Left ventricle myocardium superior (tissue), 1 donor: ENCODE measurements at regions not wholly inside any gene's neighbourhood (a gene's known extent, or its start where the extent isn't known, plus 50 kb on each side); places are given as distances from the start of the nearest gene placed in this dataset.

ENCODE experiments used
- ATAC-seq: fragments of 200-7000 bp; cut with Tn5 transposase; one replicate; pipeline ENCODE4 v1.9.1; 2020; ENCODE audit warnings: mild to moderate bottlenecking, moderate library complexity
- DNase-seq: peaks from one replicate; pipeline ENCODE4 v3.0.0-alpha.2; 2020
- intact Hi-C: fragments of 100-400 bp; cut with micrococcal nuclease; formaldehyde crosslinking; loops from one replicate; pipeline ENCODE4 v1.11.0; 2022
- donor health status: DM: no; HTN: yes; CAD: no; lungs with severe emphysema.

DNA sequence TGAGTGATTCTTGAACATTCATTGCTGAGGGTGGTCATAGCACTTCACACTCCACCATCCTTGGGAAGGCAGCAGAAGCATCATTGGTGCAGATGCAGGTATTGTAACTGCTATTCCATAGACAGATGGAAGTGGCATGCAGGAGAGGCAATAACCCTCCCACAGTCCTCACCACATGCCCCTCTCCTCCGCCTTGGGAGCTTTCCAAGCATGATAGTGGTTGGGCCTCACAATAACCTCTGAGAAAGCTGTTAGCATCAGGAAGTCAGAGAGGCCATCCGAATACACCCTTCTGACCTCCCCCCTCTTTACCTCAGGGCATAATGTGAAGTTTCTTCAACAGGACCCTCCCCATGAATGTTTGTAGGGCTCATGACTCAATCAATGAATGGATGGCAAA lies 177.9 kb downstream of the KATNAL1 start:
- DNase-seq (no peak), ATAC-seq (no peak)
- intact Hi-C loops, result no loop called here

DNA sequence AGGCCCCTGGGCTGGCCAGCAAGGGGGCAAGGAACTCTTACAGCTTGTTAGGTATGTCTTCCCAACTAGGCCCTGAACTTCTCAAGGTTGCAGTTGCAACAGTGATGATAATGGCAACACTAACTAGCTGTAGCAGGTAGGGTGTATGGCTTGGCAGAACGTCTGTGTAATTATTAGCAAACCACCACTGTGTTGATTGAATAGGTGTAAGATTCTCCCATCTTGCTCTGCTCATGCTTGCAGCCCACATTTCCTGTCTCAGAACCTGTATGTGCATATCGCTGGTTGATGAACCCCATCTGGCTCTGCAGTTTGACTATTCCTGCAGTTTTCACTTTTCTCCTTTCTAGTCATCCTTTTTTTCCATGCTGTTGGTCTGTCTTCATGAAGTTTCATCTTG lies 178.8 kb downstream of the KATNAL1 start:
- ATAC-seq (no peak), DNase-seq (no peak)
- intact Hi-C loops, result no loop called here

DNA sequence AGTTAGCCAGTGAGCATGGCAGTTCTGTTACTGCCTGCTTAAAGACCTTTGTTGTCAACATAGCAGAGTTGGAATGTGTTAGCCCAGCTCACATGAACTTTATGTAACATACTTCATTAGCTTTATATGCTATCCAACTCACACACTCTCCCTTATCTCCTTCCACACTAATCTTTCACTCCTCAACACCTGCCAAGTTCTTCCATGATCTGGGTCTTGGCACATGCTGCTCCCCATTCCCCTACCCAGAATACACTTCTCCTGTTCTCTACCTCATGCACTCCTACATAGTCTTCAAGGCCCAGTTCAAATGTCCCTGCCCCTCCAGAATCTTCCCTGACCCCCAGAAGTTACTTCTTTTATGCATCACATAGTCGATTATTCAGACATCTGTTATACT lies 179.3 kb downstream of the KATNAL1 start:
- peak; percentile 57 for ATAC-seq
- no peak for DNase-seq
- intact Hi-C loops, result no loop called here

DNA sequence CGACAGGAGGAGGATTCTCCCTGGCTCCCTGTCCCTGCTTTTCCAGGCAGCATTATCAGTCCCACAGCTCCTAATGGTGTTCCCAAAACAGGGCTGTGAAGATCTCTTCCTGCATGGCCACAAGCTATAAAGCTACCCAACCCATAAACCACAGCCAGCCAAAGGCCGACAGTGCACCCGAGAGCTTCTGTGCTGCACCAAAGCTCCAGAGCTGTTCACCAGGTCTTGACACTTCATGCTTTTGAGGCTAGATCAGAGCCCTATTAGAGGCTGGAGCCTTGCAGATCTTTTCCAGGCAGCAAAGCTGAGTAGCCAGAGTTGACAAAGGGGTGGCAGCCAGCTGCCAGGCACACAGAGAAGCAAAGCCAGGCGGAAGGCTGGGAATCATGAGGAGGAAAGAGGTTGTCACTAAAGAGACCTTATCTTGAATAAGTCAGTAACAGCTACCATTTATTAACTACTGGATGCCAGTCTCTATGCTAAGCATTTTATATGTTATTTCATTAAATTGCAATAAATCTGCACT lies 180.4 kb downstream of the KATNAL1 start:
- DNase-seq, result no peak
- ATAC-seq, result peak; percentile 49
- intact Hi-C loops, result no loop called here

DNA sequence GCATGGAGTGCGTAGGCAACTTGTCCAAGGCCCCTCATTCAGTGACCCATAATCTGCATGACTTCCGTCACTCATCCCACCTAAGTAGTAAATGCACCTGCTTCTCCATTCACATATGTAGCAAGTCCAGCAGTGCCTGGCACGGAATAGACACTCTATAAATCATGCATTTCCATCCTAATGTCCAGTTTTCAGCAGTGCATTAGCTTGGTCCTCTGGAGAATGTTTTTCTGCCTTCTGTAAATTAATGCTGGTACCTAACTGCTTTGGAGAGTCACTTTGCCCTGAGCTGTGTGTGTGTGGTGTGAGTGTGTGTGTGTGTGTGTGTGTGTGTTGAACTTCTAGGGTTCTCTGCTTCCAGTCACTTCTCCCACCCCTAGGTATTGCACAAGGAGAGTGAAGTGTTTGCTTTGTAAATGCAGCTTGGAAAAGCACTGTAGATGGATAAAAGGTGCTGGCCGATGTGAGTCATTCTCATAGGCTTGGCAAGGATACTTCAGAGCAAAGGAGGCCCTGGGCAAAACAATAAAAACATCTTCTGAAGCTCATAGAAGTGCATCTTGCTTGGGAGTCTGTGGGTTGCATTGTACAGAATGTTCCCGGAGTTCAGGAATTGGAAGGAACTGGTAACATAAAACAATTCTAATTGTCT lies 181.8 kb downstream of the KATNAL1 start:
- ATAC-seq (no peak), DNase-seq (no peak)
- intact Hi-C loops, result no loop called here

DNA sequence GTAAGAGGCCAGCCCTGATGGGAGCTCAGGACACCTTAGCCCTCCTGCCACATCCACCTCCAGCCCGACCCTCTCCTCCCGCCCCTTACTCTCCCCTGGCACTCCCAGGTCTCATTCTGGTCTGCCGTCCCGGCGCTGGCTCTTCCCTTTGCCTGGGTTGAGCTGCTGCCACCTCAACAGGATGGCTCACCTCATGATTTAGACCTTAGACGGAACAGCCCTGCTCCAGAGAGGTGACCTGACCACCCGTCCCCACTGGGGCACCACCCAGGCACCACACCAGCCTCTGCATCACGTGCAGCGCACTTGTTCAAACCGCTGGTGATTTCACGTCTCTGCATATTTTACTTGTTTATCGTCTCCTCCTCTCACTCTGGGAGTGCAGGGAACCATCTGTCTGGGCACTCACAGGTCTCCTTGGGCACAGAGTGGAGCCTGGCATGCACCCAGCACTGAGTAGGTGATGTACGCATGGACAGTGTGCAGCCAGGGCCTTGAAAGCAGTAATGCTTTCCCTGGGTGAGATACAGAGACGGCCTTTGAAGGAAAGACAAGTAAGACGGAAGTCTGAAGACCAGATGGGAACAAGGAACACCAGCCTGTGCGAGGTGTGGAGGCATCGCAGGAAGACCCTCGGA lies 183.1 kb downstream of the KATNAL1 start:
- ATAC-seq (no peak), DNase-seq (no peak)
- intact Hi-C loops, result no loop called here

DNA sequence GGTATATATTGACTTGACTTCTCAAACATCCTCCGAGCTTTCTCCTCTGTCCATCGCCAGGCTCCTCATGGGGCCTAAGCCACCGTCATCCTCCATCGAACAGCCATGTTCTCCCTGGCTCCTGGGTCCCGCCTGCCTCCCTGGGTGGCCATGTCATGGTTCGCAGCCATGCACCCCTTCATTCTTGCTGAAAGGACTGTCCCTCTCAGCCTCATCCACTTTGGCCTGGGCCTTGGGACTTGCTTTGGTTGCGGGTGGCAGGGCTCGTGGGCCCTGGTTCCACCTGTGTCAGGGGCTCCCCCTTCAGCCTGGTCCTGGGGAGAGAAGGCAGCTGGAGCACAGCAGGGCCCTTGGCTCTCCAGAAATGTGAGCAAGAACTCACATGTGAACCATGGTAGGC lies 183.8 kb downstream of the KATNAL1 start:
- DNase-seq, result no peak
- intact Hi-C loops, result no loop called here
- no peak for ATAC-seq

DNA sequence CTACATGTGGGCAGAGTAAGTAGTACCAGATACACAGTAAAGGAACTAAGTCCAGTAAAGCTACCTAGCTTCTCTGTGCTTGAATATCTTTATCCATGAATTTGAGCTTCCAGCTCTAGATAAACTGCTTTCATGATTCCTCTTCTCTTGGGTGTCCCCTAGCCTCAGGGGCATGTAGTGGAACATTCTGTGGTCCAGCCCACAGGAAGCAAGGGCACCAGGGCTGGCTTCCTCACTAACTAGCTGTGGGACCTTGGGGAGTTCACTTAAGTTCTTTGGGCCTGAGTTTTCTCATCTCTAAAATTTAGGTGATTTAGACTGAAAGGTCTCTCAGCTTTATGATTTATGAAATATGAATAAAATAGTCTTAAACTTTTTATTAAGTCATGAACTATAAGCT lies 185.7 kb downstream of the KATNAL1 start:
- DNase-seq, result no peak
- no peak for ATAC-seq
- intact Hi-C loops, result no loop called here

DNA sequence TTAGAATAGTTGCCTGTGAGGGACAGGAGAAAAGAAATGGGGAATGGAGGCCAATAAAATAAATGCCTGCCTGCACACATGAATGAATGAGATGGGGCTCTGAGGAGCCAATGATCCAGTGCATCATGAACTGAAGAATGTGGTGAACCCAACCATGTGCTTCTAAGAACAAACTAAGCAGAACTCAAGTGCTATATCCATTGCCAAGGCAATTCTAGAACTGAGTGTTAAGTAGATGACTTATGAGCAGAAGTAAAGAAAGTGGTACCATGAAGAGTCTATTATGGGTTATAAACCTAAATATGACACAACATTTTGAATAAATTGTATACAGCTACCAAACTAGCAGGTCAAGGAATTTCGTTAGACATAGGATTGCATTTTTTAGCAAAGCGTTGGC lies 186.1 kb downstream of the KATNAL1 start:
- ATAC-seq, result no peak
- intact Hi-C loops, result no loop called here
- DNase-seq, result no peak

DNA sequence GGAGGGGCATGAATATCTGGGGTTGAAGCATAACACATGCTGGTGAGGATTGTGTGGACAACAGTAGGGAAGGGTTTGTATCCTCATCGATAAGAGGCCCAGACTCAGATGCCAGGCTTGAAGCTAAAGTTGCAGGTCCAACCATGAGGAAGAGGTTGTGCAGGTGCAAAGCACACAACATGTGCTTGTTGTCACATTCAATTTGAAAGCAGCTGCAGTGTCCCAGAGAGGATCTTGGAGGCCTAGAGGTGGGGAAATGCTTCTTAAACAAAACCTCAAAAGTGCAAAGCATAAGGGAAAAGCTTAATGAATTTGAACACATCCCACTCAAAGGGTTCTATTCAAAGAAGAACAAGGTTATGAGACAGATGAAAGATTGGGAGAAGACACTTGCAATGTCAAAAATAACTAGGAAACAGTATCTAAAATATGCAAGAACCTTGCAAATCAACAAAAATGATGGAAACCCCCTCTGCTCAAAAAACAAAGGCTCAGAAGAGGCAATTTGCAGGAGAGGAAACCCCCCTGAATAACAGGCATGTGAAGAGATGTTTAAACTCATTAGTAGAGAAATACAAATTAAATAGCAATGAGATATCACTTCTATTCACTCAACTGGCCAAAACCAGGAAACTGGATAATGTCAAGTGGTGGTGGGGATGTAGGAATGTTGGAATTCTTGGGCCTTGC lies 187.1 kb downstream of the KATNAL1 start:
- ATAC-seq (no peak), DNase-seq (no peak)
- intact Hi-C loops, result no loop called here

DNA sequence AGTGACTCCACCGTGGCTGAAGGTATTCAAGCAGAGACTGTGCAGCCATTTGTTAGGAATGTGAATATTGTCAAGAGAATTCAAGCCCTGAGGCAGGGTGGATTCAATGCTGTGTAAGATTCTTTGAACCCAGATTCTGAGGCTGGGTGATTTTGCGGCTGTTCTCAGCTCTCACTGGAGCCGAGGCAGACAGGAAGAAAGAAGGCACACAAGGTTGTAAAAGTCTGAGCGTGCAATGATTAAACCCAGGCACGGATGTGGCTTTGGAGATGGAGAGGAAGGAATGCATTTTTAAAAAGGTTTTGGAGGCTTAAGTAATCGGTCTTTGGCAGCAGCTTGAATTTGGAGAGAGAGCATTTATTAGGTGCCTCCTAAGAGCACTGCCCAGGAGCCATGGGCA lies 187.9 kb downstream of the KATNAL1 start:
- no peak for ATAC-seq
- DNase-seq, result no peak
- intact Hi-C loops, result loop anchor here (10.0 kb wide), 1 partner anchor 615 kb away; no protein-coding TSS in a partner anchor

DNA sequence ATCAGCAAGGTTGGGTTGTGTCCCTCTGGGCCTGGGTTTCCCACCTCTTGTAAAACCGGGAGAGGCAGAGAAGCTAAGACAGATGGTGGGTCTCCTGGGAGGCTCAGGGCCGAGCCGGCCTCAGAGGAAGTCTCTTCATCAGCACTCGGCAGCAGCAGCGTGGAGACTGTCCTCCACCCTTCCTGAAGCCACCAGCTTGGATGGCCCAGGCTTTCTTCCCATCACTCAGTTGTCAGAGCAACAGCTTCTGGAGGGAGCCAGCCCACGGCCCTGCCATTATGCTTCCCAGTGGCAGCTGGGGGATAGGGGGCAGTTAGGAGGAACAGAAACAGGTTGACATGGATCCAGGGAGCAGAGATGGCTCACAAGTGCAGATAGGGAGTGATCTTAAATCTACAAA lies 191.0 kb downstream of the KATNAL1 start:
- no peak for DNase-seq
- intact Hi-C loops, result loop anchor here (10.0 kb wide), 1 partner anchor 612 kb away; no protein-coding TSS in a partner anchor
- ATAC-seq, result no peak

DNA sequence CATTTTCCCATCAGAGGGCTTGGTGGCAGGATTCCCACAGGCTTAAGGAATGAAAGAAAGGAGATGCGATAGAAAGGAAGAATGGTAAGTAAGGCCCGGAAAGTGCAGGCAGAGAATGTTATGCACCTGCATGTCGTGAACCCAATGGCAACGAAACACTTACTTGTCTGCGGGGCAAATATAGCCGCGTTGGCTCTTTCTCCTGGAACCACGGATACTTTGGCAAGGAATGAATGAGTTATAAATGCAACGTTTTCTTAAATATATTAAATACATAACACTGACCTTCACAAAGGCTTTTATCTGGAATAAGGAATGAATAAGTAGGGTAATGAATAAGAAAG lies 192.1 kb downstream of the KATNAL1 start:
- DNase-seq (no peak), ATAC-seq (peak; percentile 21)
- intact Hi-C loops, result loop anchor here (10.0 kb wide), 1 partner anchor 610 kb away; no protein-coding TSS in a partner anchor

DNA sequence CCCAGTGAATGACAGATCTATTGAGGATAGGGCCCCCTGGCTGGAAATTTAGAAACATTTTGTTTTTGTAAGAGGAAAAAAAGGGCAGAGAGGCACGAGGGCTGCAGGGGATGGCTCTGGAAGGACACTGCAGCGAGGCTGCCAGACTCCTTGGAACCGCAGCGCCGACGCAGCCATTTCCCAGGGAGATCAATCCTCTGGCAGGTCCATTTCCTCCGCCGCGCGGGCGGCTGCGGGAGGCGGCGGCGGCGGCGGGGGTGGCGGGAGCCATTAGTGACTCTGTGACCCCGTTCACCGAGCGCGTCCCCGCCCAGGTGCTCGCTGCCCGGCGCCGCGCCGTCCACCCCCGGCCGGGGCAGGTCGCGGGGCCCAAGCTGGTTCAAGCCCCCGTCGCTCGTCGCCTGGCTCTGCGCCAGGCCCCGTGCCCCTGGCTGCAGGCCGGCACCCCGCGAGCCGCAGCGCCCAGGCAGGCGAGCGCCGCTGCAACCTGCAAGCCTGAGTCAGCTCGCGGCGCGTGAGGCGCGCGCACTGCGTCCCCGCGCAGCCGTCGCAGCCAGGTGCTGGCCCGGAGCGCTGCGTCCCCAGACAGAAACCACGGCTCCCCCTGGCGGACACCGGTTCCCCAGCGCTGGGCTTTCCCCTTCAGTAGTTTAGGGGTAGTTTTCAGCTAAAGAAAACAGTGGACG lies 192.6 kb downstream of the KATNAL1 start:
- ATAC-seq, result peak; percentile 85
- intact Hi-C loops, result loop anchor here (5.0 to 10.0 kb wide), 3 partner anchors 267 to 610 kb away; no protein-coding TSS in a partner anchor
- peak; percentile 94 for DNase-seq

DNA sequence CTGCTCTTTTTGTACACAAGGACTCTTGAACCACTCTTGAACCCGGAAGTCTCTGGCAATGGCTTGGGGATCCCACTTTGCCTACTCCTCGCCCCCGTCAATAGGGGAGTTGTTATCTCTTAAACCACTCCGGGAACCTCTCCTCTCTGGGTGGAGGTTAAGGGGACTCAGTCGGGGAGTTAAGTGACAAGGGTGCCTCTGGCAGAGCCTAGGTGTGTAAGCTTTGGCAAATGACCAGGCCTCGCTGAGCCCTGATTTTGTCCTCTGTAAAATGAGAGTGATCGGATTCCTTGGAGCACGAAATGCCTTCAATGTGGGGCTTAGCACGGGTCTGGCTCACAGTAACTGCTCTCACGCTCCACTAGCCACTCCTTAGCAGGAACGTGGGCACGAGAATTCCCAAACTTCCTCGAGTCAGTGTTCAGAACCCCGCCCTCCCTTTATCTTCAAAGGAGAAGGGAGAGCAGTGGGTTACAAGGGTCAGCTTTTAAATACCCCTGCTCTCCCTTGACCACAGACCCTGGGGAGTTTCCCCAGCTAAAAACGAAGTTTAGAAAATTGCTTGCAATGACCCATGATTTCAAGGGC lies 193.3 kb downstream of the KATNAL1 start:
- DNase-seq, result no peak
- intact Hi-C loops, result loop anchor here (5.0 to 10.0 kb wide), 3 partner anchors 267 to 609 kb away; no protein-coding TSS in a partner anchor
- no peak for ATAC-seq

DNA sequence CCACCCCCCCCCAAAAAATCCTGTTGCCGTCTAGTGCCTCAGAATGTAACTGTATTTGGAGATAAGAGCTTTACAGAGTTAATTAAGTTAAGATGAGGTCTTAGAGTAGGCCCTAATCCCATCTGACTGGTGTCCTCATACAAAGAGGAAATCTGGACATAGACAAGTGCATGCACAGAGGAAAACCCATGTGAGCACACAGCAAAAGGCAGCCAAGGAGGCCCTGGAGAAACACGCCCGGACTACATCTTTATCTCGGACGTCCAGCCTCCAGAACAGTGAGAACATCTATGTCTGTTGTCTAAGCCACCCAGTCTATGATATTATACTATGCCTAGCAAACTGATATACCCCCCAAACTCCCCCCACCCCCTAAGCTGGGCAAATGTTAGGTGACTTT lies 193.8 kb downstream of the KATNAL1 start:
- DNase-seq (no peak), ATAC-seq (peak; percentile 45)
- intact Hi-C loops, result loop anchor here (5.0 to 10.0 kb wide), 3 partner anchors 266 to 609 kb away; no protein-coding TSS in a partner anchor

DNA sequence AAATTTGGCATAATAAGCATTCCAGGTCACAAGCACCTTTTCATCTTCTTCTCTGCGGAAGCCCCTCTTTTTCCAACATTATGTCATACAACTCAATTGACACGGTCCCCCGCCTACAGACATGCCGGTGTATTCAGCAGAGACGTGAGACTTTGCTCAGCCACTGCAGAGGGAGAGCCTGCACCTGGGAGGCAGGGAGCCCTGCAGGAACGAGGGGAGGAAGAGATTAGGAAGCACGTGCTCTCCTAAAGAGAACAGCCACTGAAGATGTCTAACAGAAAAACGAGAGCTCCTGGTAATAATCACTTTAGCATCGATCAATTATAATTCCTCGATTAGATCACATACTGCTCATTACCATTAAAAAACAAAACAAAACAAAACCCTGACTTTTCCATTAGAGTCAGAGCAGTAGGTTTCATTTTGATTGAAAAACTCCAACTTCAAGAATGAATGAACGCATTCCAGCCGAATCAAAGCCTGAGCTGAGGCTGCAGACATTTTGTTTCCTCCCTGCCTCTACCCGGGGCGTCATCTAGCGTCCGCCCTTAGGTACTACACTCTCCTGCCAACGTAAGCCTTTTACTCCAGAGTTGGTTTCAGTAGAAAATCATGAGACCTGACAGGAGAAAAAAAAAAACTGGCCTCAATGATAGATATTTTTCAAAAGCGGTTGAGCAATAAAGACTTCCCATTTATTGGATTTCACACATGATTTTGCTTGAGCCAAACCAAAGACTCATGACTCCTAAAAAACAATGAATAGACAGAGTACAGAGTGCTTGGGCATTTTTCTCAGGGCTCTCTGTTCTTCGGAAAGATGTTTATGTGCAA lies 194.5 kb downstream of the KATNAL1 start:
- peak; percentile 74 for DNase-seq
- intact Hi-C loops, result loop anchor here (5.0 to 10.0 kb wide), 3 partner anchors 266 to 608 kb away; no protein-coding TSS in a partner anchor
- peak; percentile 77 for ATAC-seq

DNA sequence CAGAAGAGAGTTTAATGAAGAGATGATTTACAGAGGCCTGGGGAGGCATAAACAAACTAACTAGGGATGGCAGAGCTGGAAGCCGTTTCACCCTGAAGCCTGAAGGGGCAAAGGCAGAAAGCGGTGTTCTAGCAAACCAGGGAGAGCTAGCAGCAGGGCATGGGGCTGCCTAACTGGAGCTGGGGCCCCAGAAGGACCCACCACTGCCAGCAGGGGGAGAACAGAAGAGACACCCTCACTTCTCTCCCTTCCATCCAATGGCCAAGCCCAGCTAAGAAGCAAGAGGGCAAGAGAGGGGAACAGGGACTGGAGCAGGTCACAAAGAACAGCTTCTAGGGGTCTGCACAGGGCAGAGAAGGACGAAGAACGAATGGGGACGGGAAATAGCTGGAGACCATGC lies 195.5 kb downstream of the KATNAL1 start:
- intact Hi-C loops, result loop anchor here (5.0 to 10.0 kb wide), 3 partner anchors 265 to 607 kb away; no protein-coding TSS in a partner anchor
- DNase-seq (no peak), ATAC-seq (no peak)
